H1 (cell line): ENCODE measurements at regions not wholly inside any gene's neighbourhood (a gene's known extent, or its start where the extent isn't known, plus 50 kb on each side); places are given as distances from the start of the nearest gene placed in this dataset.

Experiments used
- CTCF ChIA-PET: fragments of 300-600 bp; sonication (Branson Sonifier 250); formaldehyde crosslinking; loops from one replicate; lab custom pipeline; 2021; ENCODE audit not compliant: partially characterized antibody; lab: Charles Lee
- POLR2A ChIA-PET: fragments of 300-600 bp; sonication (Branson Sonifier 250); formaldehyde crosslinking; loops from one replicate; lab custom pipeline; 2021; ENCODE audit warnings: inconsistent platforms; ENCODE audit not compliant: partially characterized antibody; lab: Charles Lee
- DNase-seq, 2 experiments: peaks; one replicate each; pipeline versions ENCODE4 v3.0.0 to v3.0.0-alpha.2; 2010 to 2022; ENCODE audit warnings: low spot score in 2 of 2, low read depth in 1 of 2, mixed read lengths in 1 of 2
- FAIRE-seq: peaks from 2 replicates; lab custom pipeline; 2011; peaks lifted over from hg19 to GRCh38; lab: Jason Lieb, UNC
- H2AFZ ChIP-seq: 2 replicates; pipeline ENCODE4 v1.8.1; 2012; ENCODE audit warnings: low read length, inconsistent platforms
- H2AK5ac ChIP-seq: 2 replicates; pipeline ENCODE4 v1.6.1; 2013; ENCODE audit warnings: low read depth, low read length
- H2BK120ac ChIP-seq: replicated peaks from 2 replicates; pipeline ENCODE3; 2013; ENCODE audit warnings: low read depth, low read length, inconsistent platforms
- H2BK12ac ChIP-seq: 2 replicates; pipeline ENCODE4 v1.6.1; 2013; ENCODE audit warnings: low read depth, low read length
- H2BK15ac ChIP-seq: 2 replicates; pipeline ENCODE4 v1.6.1; 2013; ENCODE audit warnings: low read length
- H2BK20ac ChIP-seq: 2 replicates; pipeline ENCODE4 v1.6.1; 2013; ENCODE audit warnings: low read length
- H2BK5ac ChIP-seq: 2 replicates; pipeline ENCODE4 v1.6.1; 2013; ENCODE audit warnings: low read depth, low read length
- H3K14ac ChIP-seq: 2 replicates; pipeline ENCODE4 v1.6.1; 2013; ENCODE audit warnings: inconsistent platforms; ENCODE audit not compliant: insufficient read length
- H3K18ac ChIP-seq: 2 replicates; pipeline ENCODE4 v1.6.1; 2013; ENCODE audit warnings: low read length; ENCODE audit errors: extremely low read depth
- H3K23ac ChIP-seq: 2 replicates; pipeline ENCODE4 v1.6.1; 2013; ENCODE audit warnings: inconsistent platforms; ENCODE audit not compliant: insufficient read length
- H3K23me2 ChIP-seq: 2 replicates; pipeline ENCODE4 v1.6.1; 2013; ENCODE audit warnings: low read depth, low read length
- H3K27ac ChIP-seq: 2 replicates; pipeline ENCODE4 v1.6.1; 2011; ENCODE audit warnings: low read depth, low read length, inconsistent platforms
- H3K27me3 ChIP-seq, 4 experiments: replicated peaks in 1 of 4; 1 replicate in 1 of 4; 2 replicates in 3 of 4; pipeline versions ENCODE4 v1.6.1 to v1.8.1; 2011 to 2013; ENCODE audit warnings: low read length in 3 of 4, mild to moderate bottlenecking in 3 of 4, inconsistent platforms in 2 of 4, mixed read lengths in 2 of 4, moderate library complexity in 1 of 4; ENCODE audit not compliant: control insufficient read depth in 3 of 4, insufficient read depth in 3 of 4; ENCODE audit errors: extremely low read depth in 1 of 4
- H3K36me3 ChIP-seq, 4 experiments: 2 replicates each; pipeline versions ENCODE4 v1.6.1 to v1.8.1; 2011 to 2013; ENCODE audit warnings: mild to moderate bottlenecking in 4 of 4, low read length in 3 of 4, moderate library complexity in 2 of 4, control low read depth in 1 of 4, inconsistent platforms in 1 of 4; ENCODE audit not compliant: insufficient read depth in 4 of 4, control insufficient read depth in 2 of 4
- H3K4ac ChIP-seq: replicated peaks from 2 replicates; pipeline ENCODE3; 2013; ENCODE audit warnings: low read length, low read depth, mixed read lengths, inconsistent platforms; ENCODE audit not compliant: insufficient read length
- H3K4me1 ChIP-seq, 4 experiments: replicated peaks in 1 of 4; 1 replicate in 1 of 4; 2 replicates in 3 of 4; pipeline versions ENCODE4 v1.6.1 to v1.8.1; 2011 to 2013; ENCODE audit warnings: low read length in 3 of 4, inconsistent platforms in 2 of 4, mixed read lengths in 1 of 4; ENCODE audit not compliant: insufficient read depth in 4 of 4, control insufficient read depth in 3 of 4
- H3K4me2 ChIP-seq, 2 experiments: 2 replicates each; pipeline versions ENCODE4 v1.6.1 to v1.8.1; 2011 to 2013; ENCODE audit warnings: low read depth in 2 of 2, low read length in 2 of 2, control low read depth in 1 of 2, inconsistent platforms in 1 of 2, mild to moderate bottlenecking in 1 of 2; ENCODE audit not compliant: insufficient read depth in 1 of 2
- H3K4me3 ChIP-seq, 4 experiments: fragments of 200-600, 300-600 bp in 1 of 4; sonication (generic), shearing (Covaris generic), sonication (Bioruptor Twin) in 1 of 4; 2 replicates each; pipeline versions ENCODE4 v1.5.1 to v1.8.1; 2011 to 2016; ENCODE audit warnings: low read length in 4 of 4, low read depth in 3 of 4, control low read depth in 2 of 4, inconsistent platforms in 2 of 4, mild to moderate bottlenecking in 2 of 4, mixed read lengths in 1 of 4, moderate library complexity in 1 of 4; ENCODE audit not compliant: insufficient read depth in 2 of 4; ENCODE audit errors: extremely low read depth in 1 of 4
- H3K56ac ChIP-seq: replicated peaks from 2 replicates; pipeline ENCODE3; 2013; ENCODE audit warnings: low read depth, mild to moderate bottlenecking, mixed read lengths, low read length, inconsistent platforms; ENCODE audit not compliant: insufficient read length
- H3K79me1 ChIP-seq: 2 replicates; pipeline ENCODE4 v1.6.1; 2013; ENCODE audit warnings: low read depth, low read length, control low read depth
- H3K79me2 ChIP-seq, 2 experiments: 2 replicates each; pipeline versions ENCODE4 v1.6.1 to v1.8.1; 2012 to 2013; ENCODE audit warnings: low read length in 2 of 2, mild to moderate bottlenecking in 2 of 2, inconsistent platforms in 1 of 2; ENCODE audit not compliant: insufficient read depth in 2 of 2, control insufficient read depth in 1 of 2
- H3K9ac ChIP-seq, 4 experiments: replicated peaks in 1 of 4; 1 replicate in 1 of 4; 2 replicates in 3 of 4; pipeline versions ENCODE4 v1.6.1 to v1.8.1; 2011 to 2013; ENCODE audit warnings: low read depth in 3 of 4, low read length in 3 of 4, control low read depth in 2 of 4, mild to moderate bottlenecking in 2 of 4, moderate library complexity in 2 of 4, inconsistent platforms in 1 of 4; ENCODE audit errors: extremely low read depth in 1 of 4
- H3K9me3 ChIP-seq, 2 experiments: 2 replicates each; pipeline versions ENCODE4 v1.6.1 to v1.8.1; 2012 to 2013; ENCODE audit warnings: mild to moderate bottlenecking in 2 of 2, moderate library complexity in 2 of 2, control low read depth in 1 of 2, inconsistent platforms in 1 of 2, low read depth in 1 of 2, low read length in 1 of 2, mixed read lengths in 1 of 2; ENCODE audit not compliant: insufficient read depth in 2 of 2
- H4K20me1 ChIP-seq, 2 experiments: replicated peaks in 1 of 2; 2 replicates each; pipeline versions ENCODE3 to v1.8.1; 2011 to 2013; ENCODE audit warnings: inconsistent platforms in 2 of 2, low read length in 2 of 2, mild to moderate bottlenecking in 1 of 2; ENCODE audit not compliant: insufficient read depth in 2 of 2, control insufficient read depth in 1 of 2
- H4K5ac ChIP-seq: 2 replicates; pipeline ENCODE4 v1.6.1; 2013; ENCODE audit warnings: low read length, low read depth, mixed read lengths, inconsistent platforms; ENCODE audit not compliant: insufficient read length
- H4K8ac ChIP-seq: 2 replicates; pipeline ENCODE4 v1.8.0; 2013; ENCODE audit warnings: mild to moderate bottlenecking, moderate library complexity, low read length, inconsistent platforms; ENCODE audit not compliant: insufficient read depth; ENCODE audit errors: extremely low read depth
- H4K91ac ChIP-seq: replicated peaks from 2 replicates; pipeline ENCODE3; 2013; ENCODE audit warnings: low read length, mixed read lengths, inconsistent platforms; ENCODE audit not compliant: insufficient read length
- CBX8 ChIP-seq: fragments of 300-800, 300-1000 bp; sonication (generic); IDR thresholded peaks from 2 replicates; pipeline ENCODE4 v1.7.1; 2016; ENCODE audit warnings: low read depth, low read length, borderline replicate concordance
- CHD1 ChIP-seq: IDR thresholded peaks from 2 replicates; pipeline ENCODE4 v1.6.1; 2012; ENCODE audit warnings: low read depth, low read length, improper control_type of control experiment
- CREB1 ChIP-seq: IDR thresholded peaks from 2 replicates; pipeline ENCODE4 v1.6.1; 2012; ENCODE audit warnings: inconsistent platforms
- EP300 ChIP-seq, 2 experiments: IDR thresholded peaks; 1 replicate in 1 of 2; 2 replicates in 1 of 2; pipeline ENCODE4 v1.6.1; 2011 to 2012; ENCODE audit warnings: low read depth in 2 of 2, low read length in 2 of 2, mild to moderate bottlenecking in 2 of 2, borderline replicate concordance in 1 of 2, inconsistent platforms in 1 of 2, moderate library complexity in 1 of 2
- KDM1A ChIP-seq: fragments of 200-600, 300-600 bp; sonication (generic); IDR thresholded peaks from 2 replicates; pipeline ENCODE4 v1.7.1; 2016; ENCODE audit warnings: mild to moderate bottlenecking, low read length, borderline replicate concordance
- KDM4A ChIP-seq: IDR thresholded peaks from one replicate; pipeline ENCODE4 v1.7.1; 2012; ENCODE audit warnings: low read depth, mild to moderate bottlenecking, moderate library complexity, low read length, inconsistent platforms; ENCODE audit not compliant: severe bottlenecking
- PHF8 ChIP-seq: fragments of 200-600 bp; sonication (generic); conservative IDR thresholded peaks from 2 replicates; pipeline ENCODE4 v1.7.1; 2012; ENCODE audit warnings: low read depth, mild to moderate bottlenecking, inconsistent platforms, low read length, moderate library complexity
- RBBP5 ChIP-seq: IDR thresholded peaks from 2 replicates; pipeline ENCODE4 v1.7.1; 2012; ENCODE audit warnings: low read depth, mild to moderate bottlenecking, inconsistent platforms, low read length, moderate library complexity, borderline replicate concordance
- RFX5 ChIP-seq: IDR thresholded peaks from 2 replicates; pipeline ENCODE4 v1.6.1; 2011; ENCODE audit warnings: low read depth, low read length, improper control_type of control experiment, borderline replicate concordance
- SRF ChIP-seq: IDR thresholded peaks from 2 replicates; pipeline ENCODE4 v1.6.1; 2011; ENCODE audit warnings: mild to moderate bottlenecking, low read depth, low read length, moderate library complexity
- TBP ChIP-seq: IDR thresholded peaks from 2 replicates; pipeline ENCODE4 v1.6.1; 2011; ENCODE audit warnings: low read depth, low read length, improper control_type of control experiment
- YY1 ChIP-seq: IDR thresholded peaks from 2 replicates; pipeline ENCODE4 v1.6.1; 2011; ENCODE audit warnings: low read depth, mild to moderate bottlenecking, low read length
- ZNF274 ChIP-seq: IDR thresholded peaks from 2 replicates; pipeline ENCODE4 v1.7.0; 2012; ENCODE audit warnings: low read length, borderline replicate concordance; ENCODE audit errors: extremely low read depth
- WGBS, 2 experiments: shearing (Covaris generic) in 1 of 2; methylation state at CpG; one replicate each; pipeline versions ENCODE4 v1.1.6 to v1.1.7; 2013 to 2015; ENCODE audit warnings: low lambda C conversion rate in 2 of 2, mixed read lengths in 2 of 2, inconsistent platforms in 1 of 2, low coverage in 1 of 2, missing lambda C conversion rate in 1 of 2; ENCODE audit not compliant: insufficient replicate concordance in 2 of 2, insufficient coverage in 1 of 2, insufficient read length in 1 of 2; ENCODE audit errors: extremely low coverage in 1 of 2, missing lambda C conversion rate in 1 of 2; 5-methylcytosine and 5-hydroxymethylcytosine counted together

- CTCF ChIA-PET, result interaction anchor here (0.6 to 1.6 kb wide), 11 partner anchors 9 to 405 kb away, joined by 3 to 10 read pairs (median 3); no protein-coding TSS in a partner anchor
- H3K4me1 ChIP-seq, result no peaks in the 10 kb centered on the region
- FAIRE-seq, result no peak
- H3K27ac ChIP-seq, result no peak overlapping the region
- H3K79me1 ChIP-seq, result no peaks in the 10 kb centered on the region
- H2BK120ac ChIP-seq, result no peak overlapping the region
- H2BK12ac ChIP-seq, result no peak overlapping the region
- H2BK20ac ChIP-seq, result no peak overlapping the region
- no peak for DNase-seq
- H2AK5ac ChIP-seq, result no peak overlapping the region
- no peak overlapping the region for H4K8ac ChIP-seq
- no peak overlapping the region for H4K91ac ChIP-seq
- H4K5ac ChIP-seq, result no peak overlapping the region
- no peaks in the 10 kb centered on the region for H3K23me2 ChIP-seq
- WGBS, 2 experiments, result 78% methylated on average over 3 of the region's 3 CpGs; no CpG with 5 or more reads in 1 of the 2 experiments
- no peak overlapping the region for H3K4ac ChIP-seq
- H3K36me3 ChIP-seq, result no peaks in the 10 kb centered on the region
- H3K9ac ChIP-seq, result no peak overlapping the region
- no peak overlapping the region for H3K18ac ChIP-seq
- H2BK15ac ChIP-seq, result no peak overlapping the region
- no peak overlapping the region for H3K14ac ChIP-seq
- H3K9me3 ChIP-seq, result no peaks in the 10 kb centered on the region
- H3K4me3 ChIP-seq, result no peak overlapping the region
- no peak overlapping the region for H3K23ac ChIP-seq
- no peak overlapping the region for H2BK5ac ChIP-seq
- no peak overlapping the region for H3K56ac ChIP-seq
- POLR2A ChIA-PET, result no interaction called here
- H3K4me2 ChIP-seq, result no peak overlapping the region
- no peaks in the 10 kb centered on the region for H3K27me3 ChIP-seq
- no peaks in the 10 kb centered on the region for H4K20me1 ChIP-seq
- H3K79me2 ChIP-seq, result no peaks in the 10 kb centered on the region
- no peak overlapping the region for H2AFZ ChIP-seq
- no peak for TF ChIP-seq PHF8
- TF ChIP-seq EP300 (IDR thresholded peaks at IDR 0.05; ENCODE audit: borderline replicate concordance in 1 of 2, low read depth in 2 of 2, low read length in 2 of 2), result no peak
- TF ChIP-seq RBBP5, result no peak
- no peak for TF ChIP-seq TBP
- TF ChIP-seq RFX5, result no peak
- TF ChIP-seq KDM1A, result no peak
- no peak for TF ChIP-seq YY1
- TF ChIP-seq SRF, result no peak
- TF ChIP-seq CHD1, result no peak
- TF ChIP-seq CBX8, result no peak
- TF ChIP-seq ZNF274, result no peak
- no peak for TF ChIP-seq KDM4A
- TF ChIP-seq CREB1, result no peak
These were observed 145.9 kb downstream of the PRELID2 start for GRCh38 chr5:145689235-145689634.
